Transverse colon (tissue), 4 donors: ENCODE measurements at regions not wholly inside any gene's neighbourhood (a gene's known extent, or its start where the extent isn't known, plus 50 kb on each side); places are given as distances from the start of the nearest gene placed in this dataset.

ENCODE experiments used
- CTCF ChIP-seq, 5 experiments: fragments of 200-600 bp in 3 of 5; fragments of 450-650 bp in 2 of 5; sonication (generic) in 3 of 5; IDR thresholded peaks; 1 replicate in 2 of 5; 2 replicates in 3 of 5; pipeline ENCODE4 v1.5.1; 2016 to 2017; ENCODE audit warnings: antibody characterized with exemption in 5 of 5, inconsistent platforms in 3 of 5, mild to moderate bottlenecking in 2 of 5, moderate library complexity in 1 of 5
- POLR2A ChIP-seq: fragments of 450-650 bp; IDR thresholded peaks from one replicate; pipeline ENCODE4 v1.6.1; 2016; ENCODE audit warnings: antibody characterized with exemption, mild to moderate bottlenecking, moderate library complexity
- POLR2AphosphoS5 ChIP-seq, 3 donors: sonication (generic); formaldehyde crosslinking; IDR thresholded peaks; one replicate each; pipeline ENCODE4 v1.6.1; 2016; ENCODE audit warnings: antibody characterized with exemption in 3 of 3

- TF ChIP-seq POLR2A (no peak), CTCF (IDR thresholded peaks at IDR 0.05) (no peak), POLR2AphosphoS5 (IDR thresholded peaks at IDR 0.05) (no peak)
These were observed 254.2 kb downstream of the PLOD2 start for GRCh38 chr3:145906755-145907154.
